ENCODE measurements at regions not wholly inside any gene's neighbourhood (a gene's known extent, or its start where the extent isn't known, plus 50 kb on each side); places are given as distances from the start of the nearest gene placed in this dataset.

DNA sequence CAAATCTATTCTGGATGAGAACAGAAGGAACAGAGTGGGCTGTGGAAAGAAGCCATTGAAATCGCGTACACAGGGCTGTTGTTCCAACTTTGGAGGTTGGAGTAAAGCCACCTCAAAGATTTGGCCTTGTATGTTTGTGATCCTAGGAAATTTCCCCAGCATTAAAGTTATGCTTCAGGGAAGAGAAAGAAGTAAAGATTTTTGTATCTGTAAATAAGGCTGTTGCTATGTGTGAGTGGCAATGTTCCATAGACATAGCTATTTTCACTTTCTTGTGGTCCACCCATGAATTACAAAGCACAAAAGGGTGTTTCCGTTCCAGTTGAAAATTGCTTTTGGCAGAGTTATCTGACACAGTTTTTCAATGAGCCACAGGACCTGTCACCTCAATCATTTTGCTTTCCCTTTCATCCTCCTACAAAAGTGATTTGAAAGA is 321.3 kb downstream of the TFAP2B start:
- no peaks in the 10 kb centered on the region for H3K36me3 ChIP-seq (ENCODE audit: insufficient read depth)

DNA sequence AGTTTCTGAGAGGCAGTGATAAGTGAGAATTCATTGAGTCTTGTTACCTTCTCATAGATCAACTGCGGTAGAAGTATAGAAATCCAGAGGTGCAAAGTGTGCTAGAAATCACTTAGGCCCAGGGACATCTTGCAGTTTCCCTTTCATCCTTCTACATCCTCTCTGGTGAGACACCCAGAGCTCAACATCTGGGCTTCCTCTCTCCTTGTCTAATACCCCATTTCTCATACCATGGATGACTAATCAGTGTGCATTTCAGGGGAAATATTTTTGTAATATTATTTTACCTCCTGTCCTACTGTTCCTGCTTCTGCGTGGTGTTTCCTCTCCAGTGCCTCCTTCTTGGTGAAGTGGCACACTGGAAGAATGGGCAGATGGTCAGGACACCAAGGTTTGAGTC is 322.4 kb downstream of the TFAP2B start:
- Histone ChIP-seq H3K27me3 (ENCODE audit: insufficient read depth) (no peaks in the 10 kb centered on the region), H3K4me3 (no peak overlapping the region), H3F3A (replicated peaks; ENCODE audit: low read depth) (no peaks in the 10 kb centered on the region), H3K79me2 (replicated peaks; ENCODE audit: insufficient read depth) (no peaks in the 10 kb centered on the region), H4K20me1 (replicated peaks; ENCODE audit: insufficient read depth) (no peaks in the 10 kb centered on the region), H3K4me1 (ENCODE audit: insufficient read depth) (no peaks in the 10 kb centered on the region), H3K9me2 (ENCODE audit: insufficient read depth) (peaks cover 6% of the 10 kb centered on the region; the same call in 1 of the 2 replicates), H2AFZ (no peak overlapping the region), H3K27ac (ENCODE audit: low read depth) (no peak overlapping the region), H3K36me3 (ENCODE audit: insufficient read depth) (no peaks in the 10 kb centered on the region), H3K4me2 (no peak overlapping the region)
- no peak overlapping the region for H3K27ac Mint-ChIP-seq
- H3K9me3 Mint-ChIP-seq: peaks cover 12% of the 10 kb centered on the region
- peaks cover 3% of the 10 kb centered on the region for H3K27me3 Mint-ChIP-seq (ENCODE audit: insufficient read depth, low read depth, poor library complexity)
- H3K36me3 Mint-ChIP-seq (ENCODE audit: low read depth): peaks cover 10% of the 10 kb centered on the region
- no peaks in the 10 kb centered on the region for H3K4me1 Mint-ChIP-seq
- no peak for DNase-seq (ENCODE audit: low spot score)
- ATAC-seq: no peak
- no peak overlapping the region for H3K4me3 Mint-ChIP-seq
- TF ChIP-seq CREB1 (CRISPR knock-in tag; IDR thresholded peaks at IDR 0.05; ENCODE audit: low read depth) (no peak), POLR2AphosphoS5 (IDR thresholded peaks at IDR 0.05; ENCODE audit: low read depth) (no peak), EZH2phosphoT487 (IDR thresholded peaks at IDR 0.05; ENCODE audit: unreplicated experiment) (no peak)
- TF ChIP-seq, protein P1, sequence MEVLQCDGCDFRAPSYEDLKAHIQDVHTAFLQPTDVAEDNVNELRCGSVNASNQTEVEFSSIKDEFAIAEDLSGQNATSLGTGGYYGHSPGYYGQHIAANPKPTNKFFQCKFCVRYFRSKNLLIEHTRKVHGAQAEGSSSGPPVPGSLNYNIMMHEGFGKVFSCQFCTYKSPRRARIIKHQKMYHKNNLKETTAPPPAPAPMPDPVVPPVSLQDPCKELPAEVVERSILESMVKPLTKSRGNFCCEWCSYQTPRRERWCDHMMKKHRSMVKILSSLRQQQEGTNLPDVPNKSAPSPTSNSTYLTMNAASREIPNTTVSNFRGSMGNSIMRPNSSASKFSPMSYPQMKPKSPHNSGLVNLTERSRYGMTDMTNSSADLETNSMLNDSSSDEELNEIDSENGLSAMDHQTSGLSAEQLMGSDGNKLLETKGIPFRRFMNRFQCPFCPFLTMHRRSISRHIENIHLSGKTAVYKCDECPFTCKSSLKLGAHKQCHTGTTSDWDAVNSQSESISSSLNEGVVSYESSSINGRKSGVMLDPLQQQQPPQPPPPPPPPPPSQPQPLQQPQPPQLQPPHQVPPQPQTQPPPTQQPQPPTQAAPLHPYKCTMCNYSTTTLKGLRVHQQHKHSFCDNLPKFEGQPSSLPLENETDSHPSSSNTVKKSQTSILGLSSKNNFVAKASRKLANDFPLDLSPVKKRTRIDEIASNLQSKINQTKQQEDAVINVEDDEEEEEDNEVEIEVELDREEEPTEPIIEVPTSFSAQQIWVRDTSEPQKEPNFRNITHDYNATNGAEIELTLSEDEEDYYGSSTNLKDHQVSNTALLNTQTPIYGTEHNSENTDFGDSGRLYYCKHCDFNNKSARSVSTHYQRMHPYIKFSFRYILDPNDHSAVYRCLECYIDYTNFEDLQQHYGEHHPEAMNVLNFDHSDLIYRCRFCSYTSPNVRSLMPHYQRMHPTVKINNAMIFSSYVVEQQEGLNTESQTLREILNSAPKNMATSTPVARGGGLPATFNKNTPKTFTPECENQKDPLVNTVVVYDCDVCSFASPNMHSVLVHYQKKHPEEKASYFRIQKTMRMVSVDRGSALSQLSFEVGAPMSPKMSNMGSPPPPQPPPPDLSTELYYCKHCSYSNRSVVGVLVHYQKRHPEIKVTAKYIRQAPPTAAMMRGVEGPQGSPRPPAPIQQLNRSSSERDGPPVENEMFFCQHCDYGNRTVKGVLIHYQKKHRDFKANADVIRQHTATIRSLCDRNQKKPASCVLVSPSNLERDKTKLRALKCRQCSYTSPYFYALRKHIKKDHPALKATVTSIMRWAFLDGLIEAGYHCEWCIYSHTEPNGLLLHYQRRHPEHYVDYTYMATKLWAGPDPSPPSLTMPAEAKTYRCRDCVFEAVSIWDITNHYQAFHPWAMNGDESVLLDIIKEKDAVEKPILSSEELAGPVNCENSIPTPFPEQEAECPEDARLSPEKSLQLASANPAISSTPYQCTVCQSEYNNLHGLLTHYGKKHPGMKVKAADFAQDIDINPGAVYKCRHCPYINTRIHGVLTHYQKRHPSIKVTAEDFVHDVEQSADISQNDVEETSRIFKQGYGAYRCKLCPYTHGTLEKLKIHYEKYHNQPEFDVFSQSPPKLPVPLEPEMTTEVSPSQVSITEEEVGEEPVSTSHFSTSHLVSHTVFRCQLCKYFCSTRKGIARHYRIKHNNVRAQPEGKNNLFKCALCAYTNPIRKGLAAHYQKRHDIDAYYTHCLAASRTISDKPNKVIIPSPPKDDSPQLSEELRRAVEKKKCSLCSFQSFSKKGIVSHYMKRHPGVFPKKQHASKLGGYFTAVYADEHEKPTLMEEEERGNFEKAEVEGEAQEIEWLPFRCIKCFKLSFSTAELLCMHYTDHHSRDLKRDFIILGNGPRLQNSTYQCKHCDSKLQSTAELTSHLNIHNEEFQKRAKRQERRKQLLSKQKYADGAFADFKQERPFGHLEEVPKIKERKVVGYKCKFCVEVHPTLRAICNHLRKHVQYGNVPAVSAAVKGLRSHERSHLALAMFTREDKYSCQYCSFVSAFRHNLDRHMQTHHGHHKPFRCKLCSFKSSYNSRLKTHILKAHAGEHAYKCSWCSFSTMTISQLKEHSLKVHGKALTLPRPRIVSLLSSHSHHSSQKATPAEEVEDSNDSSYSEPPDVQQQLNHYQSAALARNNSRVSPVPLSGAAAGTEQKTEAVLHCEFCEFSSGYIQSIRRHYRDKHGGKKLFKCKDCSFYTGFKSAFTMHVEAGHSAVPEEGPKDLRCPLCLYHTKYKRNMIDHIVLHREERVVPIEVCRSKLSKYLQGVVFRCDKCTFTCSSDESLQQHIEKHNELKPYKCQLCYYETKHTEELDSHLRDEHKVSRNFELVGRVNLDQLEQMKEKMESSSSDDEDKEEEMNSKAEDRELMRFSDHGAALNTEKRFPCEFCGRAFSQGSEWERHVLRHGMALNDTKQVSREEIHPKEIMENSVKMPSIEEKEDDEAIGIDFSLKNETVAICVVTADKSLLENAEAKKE (CRISPR knock-in tag; IDR thresholded peaks at IDR 0.05): no peak

More for the DNA sequence above, 321.3 kb downstream of the TFAP2B start:
- no peak overlapping the region for H3K4me3 ChIP-seq
- H4K20me1 ChIP-seq (replicated peaks; ENCODE audit: insufficient read depth): no peaks in the 10 kb centered on the region
- ATAC-seq: no peak
- DNase-seq (ENCODE audit: low spot score): no peak
- Mint-ChIP-seq H3K4me1 (no peaks in the 10 kb centered on the region), H3K4me3 (no peak overlapping the region), H3K9me3 (peaks cover 17% of the 10 kb centered on the region), H3K36me3 (ENCODE audit: low read depth) (peaks cover 13% of the 10 kb centered on the region), H3K27ac (no peak overlapping the region), H3K27me3 (ENCODE audit: insufficient read depth, low read depth, poor library complexity) (peaks cover 3% of the 10 kb centered on the region)
- peaks cover 4% of the 10 kb centered on the region; the same call in 1 of the 2 replicates for H3K9me2 ChIP-seq (ENCODE audit: insufficient read depth)
- TF ChIP-seq NANOG (IDR thresholded peaks at IDR 0.05; ENCODE audit: borderline replicate concordance) (no peak), ZNF114 (CRISPR knock-in tag; IDR thresholded peaks at IDR 0.05) (no peak), STAT1 (IDR thresholded peaks at IDR 0.05; ENCODE audit: unreplicated experiment) (no peak), JUNB (IDR thresholded peaks at IDR 0.05; ENCODE audit: unreplicated experiment) (no peak), ZNF331 (CRISPR knock-in tag; IDR thresholded peaks at IDR 0.05; ENCODE audit: low read depth) (no peak), EZH2 (IDR thresholded peaks at IDR 0.05; ENCODE audit: low read depth, unreplicated experiment) (no peak), EZH2phosphoT487 (IDR thresholded peaks at IDR 0.05; ENCODE audit: unreplicated experiment) (no peak)
- TF ChIP-seq, protein P2, sequence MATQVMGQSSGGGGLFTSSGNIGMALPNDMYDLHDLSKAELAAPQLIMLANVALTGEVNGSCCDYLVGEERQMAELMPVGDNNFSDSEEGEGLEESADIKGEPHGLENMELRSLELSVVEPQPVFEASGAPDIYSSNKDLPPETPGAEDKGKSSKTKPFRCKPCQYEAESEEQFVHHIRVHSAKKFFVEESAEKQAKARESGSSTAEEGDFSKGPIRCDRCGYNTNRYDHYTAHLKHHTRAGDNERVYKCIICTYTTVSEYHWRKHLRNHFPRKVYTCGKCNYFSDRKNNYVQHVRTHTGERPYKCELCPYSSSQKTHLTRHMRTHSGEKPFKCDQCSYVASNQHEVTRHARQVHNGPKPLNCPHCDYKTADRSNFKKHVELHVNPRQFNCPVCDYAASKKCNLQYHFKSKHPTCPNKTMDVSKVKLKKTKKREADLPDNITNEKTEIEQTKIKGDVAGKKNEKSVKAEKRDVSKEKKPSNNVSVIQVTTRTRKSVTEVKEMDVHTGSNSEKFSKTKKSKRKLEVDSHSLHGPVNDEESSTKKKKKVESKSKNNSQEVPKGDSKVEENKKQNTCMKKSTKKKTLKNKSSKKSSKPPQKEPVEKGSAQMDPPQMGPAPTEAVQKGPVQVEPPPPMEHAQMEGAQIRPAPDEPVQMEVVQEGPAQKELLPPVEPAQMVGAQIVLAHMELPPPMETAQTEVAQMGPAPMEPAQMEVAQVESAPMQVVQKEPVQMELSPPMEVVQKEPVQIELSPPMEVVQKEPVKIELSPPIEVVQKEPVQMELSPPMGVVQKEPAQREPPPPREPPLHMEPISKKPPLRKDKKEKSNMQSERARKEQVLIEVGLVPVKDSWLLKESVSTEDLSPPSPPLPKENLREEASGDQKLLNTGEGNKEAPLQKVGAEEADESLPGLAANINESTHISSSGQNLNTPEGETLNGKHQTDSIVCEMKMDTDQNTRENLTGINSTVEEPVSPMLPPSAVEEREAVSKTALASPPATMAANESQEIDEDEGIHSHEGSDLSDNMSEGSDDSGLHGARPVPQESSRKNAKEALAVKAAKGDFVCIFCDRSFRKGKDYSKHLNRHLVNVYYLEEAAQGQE (IDR thresholded peaks at IDR 0.05; ENCODE audit: unreplicated experiment): no peak
- TF ChIP-seq, protein P3, sequence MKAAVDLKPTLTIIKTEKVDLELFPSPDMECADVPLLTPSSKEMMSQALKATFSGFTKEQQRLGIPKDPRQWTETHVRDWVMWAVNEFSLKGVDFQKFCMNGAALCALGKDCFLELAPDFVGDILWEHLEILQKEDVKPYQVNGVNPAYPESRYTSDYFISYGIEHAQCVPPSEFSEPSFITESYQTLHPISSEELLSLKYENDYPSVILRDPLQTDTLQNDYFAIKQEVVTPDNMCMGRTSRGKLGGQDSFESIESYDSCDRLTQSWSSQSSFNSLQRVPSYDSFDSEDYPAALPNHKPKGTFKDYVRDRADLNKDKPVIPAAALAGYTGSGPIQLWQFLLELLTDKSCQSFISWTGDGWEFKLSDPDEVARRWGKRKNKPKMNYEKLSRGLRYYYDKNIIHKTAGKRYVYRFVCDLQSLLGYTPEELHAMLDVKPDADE (IDR thresholded peaks at IDR 0.05): no peak
- H3F3A ChIP-seq (replicated peaks; ENCODE audit: low read depth): no peaks in the 10 kb centered on the region
- no peak overlapping the region for H2AFZ ChIP-seq
- H3K79me2 ChIP-seq (replicated peaks; ENCODE audit: insufficient read depth): no peaks in the 10 kb centered on the region
- H3K4me1 ChIP-seq (ENCODE audit: insufficient read depth): no peaks in the 10 kb centered on the region
- no peak overlapping the region for H3K27ac ChIP-seq (ENCODE audit: low read depth)
- H3K4me2 ChIP-seq: no peak overlapping the region
- H3K27me3 ChIP-seq (ENCODE audit: insufficient read depth): no peaks in the 10 kb centered on the region
